LNCaP clone FGC (cell line): ENCODE measurements at regions not wholly inside any gene's neighbourhood (a gene's known extent, or its start where the extent isn't known, plus 50 kb on each side); places are given as distances from the start of the nearest gene placed in this dataset.

Experiments
- DNase-seq: peaks from one replicate; pipeline ENCODE4 v3.0.0-alpha.2; 2011; ENCODE audit warnings: low read depth
- H3K4me3 ChIP-seq: 2 replicates; pipeline ENCODE4 v1.5.1; 2011; ENCODE audit warnings: mild to moderate bottlenecking, low read depth, low read length, control low read depth
- TF ChIP-seq, protein P1 (sequence below): IDR thresholded peaks from 2 replicates; pipeline ENCODE4 v1.5.1; 2012; ENCODE audit warnings: mild to moderate bottlenecking; ENCODE audit not compliant: control insufficient read depth, insufficient read depth; ENCODE audit errors: extremely low read depth

DNA sequence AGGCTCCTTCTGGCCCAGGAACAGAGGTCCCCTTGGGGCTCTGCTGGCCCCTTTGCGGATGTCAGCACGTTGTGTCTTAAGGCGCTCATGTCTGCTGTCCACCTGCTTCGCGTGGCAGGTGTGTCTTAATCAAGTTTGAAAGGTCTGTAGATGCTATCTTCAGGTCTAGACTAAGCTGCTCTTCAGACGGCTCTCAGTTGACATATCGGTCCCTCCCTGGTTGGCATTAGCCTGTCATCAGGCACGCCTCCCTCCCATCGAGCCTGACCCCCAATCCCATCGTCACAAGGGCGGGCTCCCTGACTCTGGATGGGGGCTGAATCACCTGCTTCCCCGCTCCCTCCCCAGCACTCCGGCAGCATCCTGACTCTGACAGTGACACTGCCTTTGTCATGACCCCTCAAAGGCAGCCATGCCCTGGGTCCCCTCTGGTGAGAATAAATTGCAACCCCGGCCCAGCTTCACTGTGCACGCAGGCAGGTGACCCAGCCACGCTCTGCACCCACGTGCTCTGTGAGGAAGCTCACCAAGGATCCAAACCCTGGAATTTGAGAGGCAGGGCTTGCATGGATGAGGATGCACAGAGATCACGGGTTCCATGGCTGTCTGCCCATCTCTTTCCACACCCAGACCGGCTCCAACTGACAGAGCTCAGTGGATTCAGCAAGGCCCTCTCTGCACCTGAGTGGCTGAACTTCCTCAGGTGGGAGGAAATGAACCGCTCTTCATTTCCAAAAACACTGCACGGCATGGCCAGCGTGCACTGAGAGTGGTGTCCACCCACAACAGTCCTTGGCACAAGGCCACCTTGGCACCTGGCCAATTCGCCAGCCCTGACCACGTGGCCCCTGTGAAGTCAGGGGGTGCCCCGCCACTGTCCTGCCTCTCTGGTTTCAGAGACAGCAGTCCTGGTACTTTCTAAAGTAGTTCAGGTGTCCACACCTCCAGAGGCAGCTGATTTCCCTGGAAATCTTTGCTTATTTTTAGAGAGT, 110.2 kb upstream of the GPC1 start:
- TF ChIP-seq, protein P1, sequence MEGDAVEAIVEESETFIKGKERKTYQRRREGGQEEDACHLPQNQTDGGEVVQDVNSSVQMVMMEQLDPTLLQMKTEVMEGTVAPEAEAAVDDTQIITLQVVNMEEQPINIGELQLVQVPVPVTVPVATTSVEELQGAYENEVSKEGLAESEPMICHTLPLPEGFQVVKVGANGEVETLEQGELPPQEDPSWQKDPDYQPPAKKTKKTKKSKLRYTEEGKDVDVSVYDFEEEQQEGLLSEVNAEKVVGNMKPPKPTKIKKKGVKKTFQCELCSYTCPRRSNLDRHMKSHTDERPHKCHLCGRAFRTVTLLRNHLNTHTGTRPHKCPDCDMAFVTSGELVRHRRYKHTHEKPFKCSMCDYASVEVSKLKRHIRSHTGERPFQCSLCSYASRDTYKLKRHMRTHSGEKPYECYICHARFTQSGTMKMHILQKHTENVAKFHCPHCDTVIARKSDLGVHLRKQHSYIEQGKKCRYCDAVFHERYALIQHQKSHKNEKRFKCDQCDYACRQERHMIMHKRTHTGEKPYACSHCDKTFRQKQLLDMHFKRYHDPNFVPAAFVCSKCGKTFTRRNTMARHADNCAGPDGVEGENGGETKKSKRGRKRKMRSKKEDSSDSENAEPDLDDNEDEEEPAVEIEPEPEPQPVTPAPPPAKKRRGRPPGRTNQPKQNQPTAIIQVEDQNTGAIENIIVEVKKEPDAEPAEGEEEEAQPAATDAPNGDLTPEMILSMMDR: no peak

DNA sequence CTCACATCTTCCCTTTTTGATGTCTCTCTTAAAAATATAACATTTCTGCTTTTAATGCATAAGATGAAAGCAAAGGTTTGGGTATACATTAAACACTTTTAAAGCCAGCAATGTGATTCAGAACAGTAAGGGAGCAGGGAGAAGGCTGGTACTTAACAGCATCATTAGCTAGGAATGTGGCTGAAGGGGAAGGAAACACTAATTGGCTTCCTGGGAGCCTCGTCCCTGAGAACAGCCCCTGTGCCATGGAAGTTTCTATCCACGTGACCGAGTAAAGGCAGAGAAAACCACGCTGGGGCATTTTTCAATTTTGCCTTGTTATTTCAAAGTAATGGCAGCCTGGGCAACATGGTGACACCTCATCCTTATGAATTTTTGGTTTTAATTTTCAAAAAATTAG, 109.2 kb upstream of the GPC1 start:
- TF ChIP-seq, protein P1: no peak
- DNase-seq: no peak

More for the DNA sequence above, 110.2 kb upstream of the GPC1 start:
- no peak for DNase-seq
- H3K4me3 ChIP-seq: no peak overlapping the region

DNA sequence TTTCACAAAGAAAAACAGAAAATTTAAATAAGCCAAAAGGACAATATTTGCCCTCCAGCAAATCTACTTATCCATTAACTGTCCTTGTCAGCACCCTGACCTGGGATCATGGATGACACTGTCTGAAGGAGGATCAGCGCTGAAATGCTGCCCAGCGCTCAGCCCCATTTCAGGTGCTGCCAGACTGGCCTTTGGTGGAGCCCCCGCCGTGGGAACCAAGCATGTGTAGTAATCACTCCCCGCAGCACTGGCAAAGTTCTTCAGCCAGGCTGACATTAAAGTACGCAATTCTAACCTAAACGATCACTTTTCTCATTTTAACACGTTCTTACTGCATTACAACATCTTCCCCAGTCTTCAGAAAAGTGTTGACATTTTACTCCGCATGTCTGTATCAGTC, 108.6 kb upstream of the GPC1 start:
- TF ChIP-seq, protein P1: no peak
- DNase-seq: no peak
- no peak overlapping the region for H3K4me3 ChIP-seq

More for the DNA sequence above, 109.2 kb upstream of the GPC1 start:
- H3K4me3 ChIP-seq: no peak overlapping the region

DNA sequence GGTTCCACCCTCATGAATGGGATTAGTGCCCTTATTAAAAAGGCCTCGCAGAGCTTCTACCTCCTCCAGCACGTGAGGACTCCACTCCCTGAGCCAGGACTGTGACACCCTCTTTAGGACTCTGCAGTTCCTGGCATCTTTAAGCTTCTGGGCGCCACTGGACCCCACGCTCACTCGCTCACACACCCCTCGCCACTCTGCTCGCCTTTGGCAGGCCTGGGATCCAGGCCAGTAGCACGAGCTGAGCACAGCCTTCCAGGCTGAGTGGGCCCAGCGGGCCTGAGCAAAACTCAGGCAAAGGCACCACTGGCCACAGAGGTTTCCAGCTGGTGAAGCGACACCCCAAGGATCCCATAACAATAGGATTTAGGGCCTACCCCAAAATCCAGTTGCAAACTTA, 107.9 kb upstream of the GPC1 start:
- no peak overlapping the region for H3K4me3 ChIP-seq
- DNase-seq: no peak
- TF ChIP-seq, protein P1: no peak

DNA sequence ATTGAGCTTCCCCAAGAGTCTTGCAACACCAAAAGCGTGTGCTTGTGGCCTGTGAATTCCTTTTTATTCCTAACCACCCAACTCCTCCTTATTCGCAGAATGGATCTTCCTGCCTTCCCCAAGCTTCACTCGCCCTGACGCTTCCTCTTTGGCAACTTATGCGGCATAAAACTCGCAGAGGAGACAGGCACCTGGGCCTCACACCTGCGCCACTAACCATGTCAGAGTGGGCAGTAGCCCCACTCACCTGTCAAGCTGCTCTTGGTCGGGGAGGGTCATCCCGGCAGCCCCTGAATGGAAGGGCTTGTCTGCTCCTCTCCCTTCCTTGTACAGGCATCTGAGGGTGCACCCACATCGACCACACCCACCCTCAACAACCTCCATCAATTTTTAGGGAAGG, 106.9 kb upstream of the GPC1 start:
- TF ChIP-seq, protein P1: no peak
- no peak overlapping the region for H3K4me3 ChIP-seq
- DNase-seq: no peak

DNA sequence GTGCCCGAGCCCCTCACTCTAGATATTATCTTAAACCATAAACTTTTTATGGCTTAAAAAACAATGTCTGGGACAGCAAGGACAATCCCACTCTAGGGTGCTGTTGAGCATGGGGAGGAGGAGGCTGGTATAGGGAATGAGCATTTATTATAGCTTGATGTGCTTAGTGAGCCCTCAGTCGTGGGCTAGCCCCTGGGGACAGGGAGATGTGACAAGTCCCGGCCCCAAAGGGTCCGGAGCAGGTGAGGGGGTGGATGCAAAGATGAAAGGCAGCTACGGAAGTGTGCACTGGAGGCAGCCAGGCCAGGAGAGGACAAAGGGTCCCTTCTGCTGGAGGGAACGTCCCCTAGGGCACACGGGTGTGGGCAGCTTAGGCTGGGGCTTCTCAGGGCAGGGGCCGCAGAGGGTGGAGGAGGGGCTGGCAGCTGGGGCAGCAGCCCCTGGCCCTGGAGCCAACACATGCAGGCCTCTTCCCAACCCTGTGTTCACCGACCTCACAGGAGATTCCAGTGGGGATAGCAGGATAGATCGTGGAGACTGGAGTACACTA, 106.3 kb upstream of the GPC1 start:
- TF ChIP-seq, protein P1: no peak
- DNase-seq: no peak
- H3K4me3 ChIP-seq: no peak overlapping the region

DNA sequence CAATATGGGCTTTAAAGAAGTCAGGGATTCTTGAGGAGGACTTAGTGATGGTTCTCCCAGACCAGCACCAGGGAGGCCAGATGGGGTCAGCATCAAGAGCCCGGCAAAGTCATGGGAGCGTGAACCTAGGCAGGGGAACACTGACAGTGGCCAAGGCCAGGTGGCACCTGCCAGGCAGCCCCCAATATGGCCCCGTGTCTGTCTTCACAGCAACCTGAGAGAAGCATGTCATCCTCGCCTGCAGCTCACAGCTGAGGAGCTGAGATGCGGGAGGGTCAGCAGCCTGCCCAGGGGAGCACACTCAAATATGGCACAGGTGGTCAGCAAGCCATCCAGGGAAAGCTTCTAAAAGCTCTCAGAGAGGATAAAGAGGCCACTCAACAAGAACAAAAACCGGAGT, 105.7 kb upstream of the GPC1 start:
- no peak for DNase-seq
- no peak overlapping the region for H3K4me3 ChIP-seq
- TF ChIP-seq, protein P1: no peak
